H1 (cell line): ENCODE measurements at regions not wholly inside any gene's neighbourhood (a gene's known extent, or its start where the extent isn't known, plus 50 kb on each side); places are given as distances from the start of the nearest gene placed in this dataset.

ENCODE experiments used
- CTCF ChIA-PET: fragments of 300-600 bp; sonication (Branson Sonifier 250); formaldehyde crosslinking; loops from one replicate; lab custom pipeline; 2021; ENCODE audit not compliant: partially characterized antibody; lab: Charles Lee
- POLR2A ChIA-PET: fragments of 300-600 bp; sonication (Branson Sonifier 250); formaldehyde crosslinking; loops from one replicate; lab custom pipeline; 2021; ENCODE audit warnings: inconsistent platforms; ENCODE audit not compliant: partially characterized antibody; lab: Charles Lee
- DNase-seq, 2 experiments: peaks; one replicate each; pipeline versions ENCODE4 v3.0.0 to v3.0.0-alpha.2; 2010 to 2022; ENCODE audit warnings: low spot score in 2 of 2, low read depth in 1 of 2, mixed read lengths in 1 of 2
- FAIRE-seq: peaks from 2 replicates; lab custom pipeline; 2011; peaks lifted over from hg19 to GRCh38; lab: Jason Lieb, UNC
- H2AFZ ChIP-seq: 2 replicates; pipeline ENCODE4 v1.8.1; 2012; ENCODE audit warnings: low read length, inconsistent platforms
- H2AK5ac ChIP-seq: 2 replicates; pipeline ENCODE4 v1.6.1; 2013; ENCODE audit warnings: low read depth, low read length
- H2BK120ac ChIP-seq: replicated peaks from 2 replicates; pipeline ENCODE3; 2013; ENCODE audit warnings: low read depth, low read length, inconsistent platforms
- H2BK12ac ChIP-seq: 2 replicates; pipeline ENCODE4 v1.6.1; 2013; ENCODE audit warnings: low read depth, low read length
- H2BK15ac ChIP-seq: 2 replicates; pipeline ENCODE4 v1.6.1; 2013; ENCODE audit warnings: low read length
- H2BK20ac ChIP-seq: 2 replicates; pipeline ENCODE4 v1.6.1; 2013; ENCODE audit warnings: low read length
- H2BK5ac ChIP-seq: 2 replicates; pipeline ENCODE4 v1.6.1; 2013; ENCODE audit warnings: low read depth, low read length
- H3K14ac ChIP-seq: 2 replicates; pipeline ENCODE4 v1.6.1; 2013; ENCODE audit warnings: inconsistent platforms; ENCODE audit not compliant: insufficient read length
- H3K18ac ChIP-seq: 2 replicates; pipeline ENCODE4 v1.6.1; 2013; ENCODE audit warnings: low read length; ENCODE audit errors: extremely low read depth
- H3K23ac ChIP-seq: 2 replicates; pipeline ENCODE4 v1.6.1; 2013; ENCODE audit warnings: inconsistent platforms; ENCODE audit not compliant: insufficient read length
- H3K23me2 ChIP-seq: 2 replicates; pipeline ENCODE4 v1.6.1; 2013; ENCODE audit warnings: low read depth, low read length
- H3K27ac ChIP-seq: 2 replicates; pipeline ENCODE4 v1.6.1; 2011; ENCODE audit warnings: low read depth, low read length, inconsistent platforms
- H3K27me3 ChIP-seq, 4 experiments: replicated peaks in 1 of 4; 1 replicate in 1 of 4; 2 replicates in 3 of 4; pipeline versions ENCODE4 v1.6.1 to v1.8.1; 2011 to 2013; ENCODE audit warnings: low read length in 3 of 4, mild to moderate bottlenecking in 3 of 4, inconsistent platforms in 2 of 4, mixed read lengths in 2 of 4, moderate library complexity in 1 of 4; ENCODE audit not compliant: control insufficient read depth in 3 of 4, insufficient read depth in 3 of 4; ENCODE audit errors: extremely low read depth in 1 of 4
- H3K36me3 ChIP-seq, 4 experiments: 2 replicates each; pipeline versions ENCODE4 v1.6.1 to v1.8.1; 2011 to 2013; ENCODE audit warnings: mild to moderate bottlenecking in 4 of 4, low read length in 3 of 4, moderate library complexity in 2 of 4, control low read depth in 1 of 4, inconsistent platforms in 1 of 4; ENCODE audit not compliant: insufficient read depth in 4 of 4, control insufficient read depth in 2 of 4
- H3K4ac ChIP-seq: replicated peaks from 2 replicates; pipeline ENCODE3; 2013; ENCODE audit warnings: low read length, low read depth, mixed read lengths, inconsistent platforms; ENCODE audit not compliant: insufficient read length
- H3K4me1 ChIP-seq, 4 experiments: replicated peaks in 1 of 4; 1 replicate in 1 of 4; 2 replicates in 3 of 4; pipeline versions ENCODE4 v1.6.1 to v1.8.1; 2011 to 2013; ENCODE audit warnings: low read length in 3 of 4, inconsistent platforms in 2 of 4, mixed read lengths in 1 of 4; ENCODE audit not compliant: insufficient read depth in 4 of 4, control insufficient read depth in 3 of 4
- H3K4me2 ChIP-seq, 2 experiments: 2 replicates each; pipeline versions ENCODE4 v1.6.1 to v1.8.1; 2011 to 2013; ENCODE audit warnings: low read depth in 2 of 2, low read length in 2 of 2, control low read depth in 1 of 2, inconsistent platforms in 1 of 2, mild to moderate bottlenecking in 1 of 2; ENCODE audit not compliant: insufficient read depth in 1 of 2
- H3K4me3 ChIP-seq, 4 experiments: fragments of 200-600, 300-600 bp in 1 of 4; sonication (generic), shearing (Covaris generic), sonication (Bioruptor Twin) in 1 of 4; 2 replicates each; pipeline versions ENCODE4 v1.5.1 to v1.8.1; 2011 to 2016; ENCODE audit warnings: low read length in 4 of 4, low read depth in 3 of 4, control low read depth in 2 of 4, inconsistent platforms in 2 of 4, mild to moderate bottlenecking in 2 of 4, mixed read lengths in 1 of 4, moderate library complexity in 1 of 4; ENCODE audit not compliant: insufficient read depth in 2 of 4; ENCODE audit errors: extremely low read depth in 1 of 4
- H3K56ac ChIP-seq: replicated peaks from 2 replicates; pipeline ENCODE3; 2013; ENCODE audit warnings: low read depth, mild to moderate bottlenecking, mixed read lengths, low read length, inconsistent platforms; ENCODE audit not compliant: insufficient read length
- H3K79me1 ChIP-seq: 2 replicates; pipeline ENCODE4 v1.6.1; 2013; ENCODE audit warnings: low read depth, low read length, control low read depth
- H3K79me2 ChIP-seq, 2 experiments: 2 replicates each; pipeline versions ENCODE4 v1.6.1 to v1.8.1; 2012 to 2013; ENCODE audit warnings: low read length in 2 of 2, mild to moderate bottlenecking in 2 of 2, inconsistent platforms in 1 of 2; ENCODE audit not compliant: insufficient read depth in 2 of 2, control insufficient read depth in 1 of 2
- H3K9ac ChIP-seq, 4 experiments: replicated peaks in 1 of 4; 1 replicate in 1 of 4; 2 replicates in 3 of 4; pipeline versions ENCODE4 v1.6.1 to v1.8.1; 2011 to 2013; ENCODE audit warnings: low read depth in 3 of 4, low read length in 3 of 4, control low read depth in 2 of 4, mild to moderate bottlenecking in 2 of 4, moderate library complexity in 2 of 4, inconsistent platforms in 1 of 4; ENCODE audit errors: extremely low read depth in 1 of 4
- H3K9me3 ChIP-seq, 2 experiments: 2 replicates each; pipeline versions ENCODE4 v1.6.1 to v1.8.1; 2012 to 2013; ENCODE audit warnings: mild to moderate bottlenecking in 2 of 2, moderate library complexity in 2 of 2, control low read depth in 1 of 2, inconsistent platforms in 1 of 2, low read depth in 1 of 2, low read length in 1 of 2, mixed read lengths in 1 of 2; ENCODE audit not compliant: insufficient read depth in 2 of 2
- H4K20me1 ChIP-seq, 2 experiments: replicated peaks in 1 of 2; 2 replicates each; pipeline versions ENCODE3 to v1.8.1; 2011 to 2013; ENCODE audit warnings: inconsistent platforms in 2 of 2, low read length in 2 of 2, mild to moderate bottlenecking in 1 of 2; ENCODE audit not compliant: insufficient read depth in 2 of 2, control insufficient read depth in 1 of 2
- H4K5ac ChIP-seq: 2 replicates; pipeline ENCODE4 v1.6.1; 2013; ENCODE audit warnings: low read length, low read depth, mixed read lengths, inconsistent platforms; ENCODE audit not compliant: insufficient read length
- H4K8ac ChIP-seq: 2 replicates; pipeline ENCODE4 v1.8.0; 2013; ENCODE audit warnings: mild to moderate bottlenecking, moderate library complexity, low read length, inconsistent platforms; ENCODE audit not compliant: insufficient read depth; ENCODE audit errors: extremely low read depth
- H4K91ac ChIP-seq: replicated peaks from 2 replicates; pipeline ENCODE3; 2013; ENCODE audit warnings: low read length, mixed read lengths, inconsistent platforms; ENCODE audit not compliant: insufficient read length
- ASH2L ChIP-seq: fragments of 200-600, 300-600 bp; sonication (generic); IDR thresholded peaks from one replicate; pipeline ENCODE4 v1.7.1; 2017; ENCODE audit warnings: low read length
- CBX5 ChIP-seq: fragments of 300-800, 300-1000 bp; sonication (generic); IDR thresholded peaks from 2 replicates; pipeline ENCODE4 v1.7.1; 2016; ENCODE audit warnings: antibody characterized with exemption, low read length, low read depth
- CTBP2 ChIP-seq: IDR thresholded peaks from 2 replicates; pipeline ENCODE4 v1.7.0; 2011; ENCODE audit warnings: borderline replicate concordance, mild to moderate bottlenecking, moderate library complexity, mixed read lengths, low read length; ENCODE audit not compliant: insufficient read depth, insufficient read length
- CTCF ChIP-seq, 3 experiments: IDR thresholded peaks; 1 replicate in 2 of 3; 2 replicates in 1 of 3; pipeline versions ENCODE4 v1.5.1 to v1.6.1; 2011; ENCODE audit warnings: low read length in 3 of 3, mild to moderate bottlenecking in 3 of 3, inconsistent platforms in 2 of 3, low read depth in 1 of 3, moderate library complexity in 1 of 3; ENCODE audit not compliant: insufficient read depth in 1 of 3; ENCODE audit errors: control extremely low read depth in 1 of 3
- E2F6 ChIP-seq: IDR thresholded peaks from 2 replicates; pipeline ENCODE4 v1.6.1; 2012; ENCODE audit warnings: inconsistent platforms
- EP300 ChIP-seq, 2 experiments: IDR thresholded peaks; 1 replicate in 1 of 2; 2 replicates in 1 of 2; pipeline ENCODE4 v1.6.1; 2011 to 2012; ENCODE audit warnings: low read depth in 2 of 2, low read length in 2 of 2, mild to moderate bottlenecking in 2 of 2, borderline replicate concordance in 1 of 2, inconsistent platforms in 1 of 2, moderate library complexity in 1 of 2
- EZH2 ChIP-seq: fragments of 200-600 bp; sonication (generic); IDR thresholded peaks from 2 replicates; pipeline ENCODE4 v1.7.1; 2012; ENCODE audit warnings: low read depth, mild to moderate bottlenecking, moderate library complexity, low read length, inconsistent platforms; ENCODE audit not compliant: severe bottlenecking
- GTF2F1 ChIP-seq: IDR thresholded peaks from 2 replicates; pipeline ENCODE4 v1.6.1; 2012; ENCODE audit warnings: low read depth, low read length, improper control_type of control experiment, borderline replicate concordance
- HDAC6 ChIP-seq: IDR thresholded peaks from one replicate; pipeline ENCODE4 v1.7.1; 2012; ENCODE audit warnings: low read depth, mild to moderate bottlenecking, inconsistent platforms, low read length, moderate library complexity
- JUN ChIP-seq: IDR thresholded peaks from 2 replicates; pipeline ENCODE4 v1.6.1; 2011; ENCODE audit warnings: low read depth, mild to moderate bottlenecking, improper control_type of control experiment, low read length
- WGBS, 2 experiments: shearing (Covaris generic) in 1 of 2; methylation state at CpG; one replicate each; pipeline versions ENCODE4 v1.1.6 to v1.1.7; 2013 to 2015; ENCODE audit warnings: low lambda C conversion rate in 2 of 2, mixed read lengths in 2 of 2, inconsistent platforms in 1 of 2, low coverage in 1 of 2, missing lambda C conversion rate in 1 of 2; ENCODE audit not compliant: insufficient replicate concordance in 2 of 2, insufficient coverage in 1 of 2, insufficient read length in 1 of 2; ENCODE audit errors: extremely low coverage in 1 of 2, missing lambda C conversion rate in 1 of 2; 5-methylcytosine and 5-hydroxymethylcytosine counted together

GRCh38 chr19:28746478-28746877, 466.5 kb downstream of the UQCRFS1 start:
- H3K4me2 ChIP-seq, result no peak overlapping the region
- no peak overlapping the region for H3K27ac ChIP-seq
- H2BK5ac ChIP-seq, result no peak overlapping the region
- no peak overlapping the region for H3K4me3 ChIP-seq
- no peak overlapping the region for H2AFZ ChIP-seq
- H3K36me3 ChIP-seq, result no peaks in the 10 kb centered on the region
- no peak for FAIRE-seq
- no peak overlapping the region for H3K56ac ChIP-seq
- H4K5ac ChIP-seq, result no peak overlapping the region
- H2BK12ac ChIP-seq, result no peak overlapping the region
- H2BK20ac ChIP-seq, result no peak overlapping the region
- H3K9me3 ChIP-seq, result peaks cover 0 to 6% of the 10 kb centered on the region in 2 experiments; a peak in 1 of 4 replicates
- H3K79me2 ChIP-seq, result no peaks in the 10 kb centered on the region
- peaks cover 0 to 2% (median 0%) of the 10 kb centered on the region in 4 experiments; a peak in 1 of 7 replicates for H3K4me1 ChIP-seq
- no peak for DNase-seq
- POLR2A ChIA-PET, result no interaction called here
- no peak overlapping the region for H3K14ac ChIP-seq
- no peak overlapping the region for H3K18ac ChIP-seq
- no peak overlapping the region for H2AK5ac ChIP-seq
- H2BK15ac ChIP-seq, result no peak overlapping the region
- CTCF ChIA-PET, result interaction anchor here (1.6 to 1.8 kb wide), 3 partner anchors 10 to 112 kb away, joined by 4 to 14 read pairs (median 5); no protein-coding TSS in a partner anchor
- no peaks in the 10 kb centered on the region for H3K27me3 ChIP-seq
- H4K91ac ChIP-seq, result no peak overlapping the region
- H2BK120ac ChIP-seq, result no peak overlapping the region
- no peak overlapping the region for H3K4ac ChIP-seq
- H4K20me1 ChIP-seq, result no peaks in the 10 kb centered on the region
- 88% methylated on average over 2 of the region's 2 CpGs; no CpG with 5 or more reads in 1 of the 2 experiments for WGBS, 2 experiments
- no peak overlapping the region for H4K8ac ChIP-seq
- H3K79me1 ChIP-seq, result no peaks in the 10 kb centered on the region
- no peak overlapping the region for H3K23ac ChIP-seq
- no peak overlapping the region for H3K9ac ChIP-seq
- no peaks in the 10 kb centered on the region for H3K23me2 ChIP-seq
- TF ChIP-seq CTBP2 (no peak), EP300 (IDR thresholded peaks at IDR 0.05; ENCODE audit: borderline replicate concordance in 1 of 2, low read depth in 2 of 2, low read length in 2 of 2) (no peak), CBX5 (no peak), GTF2F1 (no peak), HDAC6 (no peak), CTCF (IDR thresholded peaks at IDR 0.05; ENCODE audit: control extremely low read depth in 1 of 3, insufficient read depth in 1 of 3, low read depth in 1 of 3, low read length in 3 of 3) (no peak), E2F6 (no peak), EZH2 (no peak), ASH2L (no peak), JUN (no peak)
